ENCODE measurements at regions not wholly inside any gene's neighbourhood (a gene's known extent, or its start where the extent isn't known, plus 50 kb on each side); places are given as distances from the start of the nearest gene placed in this dataset.

DNA sequence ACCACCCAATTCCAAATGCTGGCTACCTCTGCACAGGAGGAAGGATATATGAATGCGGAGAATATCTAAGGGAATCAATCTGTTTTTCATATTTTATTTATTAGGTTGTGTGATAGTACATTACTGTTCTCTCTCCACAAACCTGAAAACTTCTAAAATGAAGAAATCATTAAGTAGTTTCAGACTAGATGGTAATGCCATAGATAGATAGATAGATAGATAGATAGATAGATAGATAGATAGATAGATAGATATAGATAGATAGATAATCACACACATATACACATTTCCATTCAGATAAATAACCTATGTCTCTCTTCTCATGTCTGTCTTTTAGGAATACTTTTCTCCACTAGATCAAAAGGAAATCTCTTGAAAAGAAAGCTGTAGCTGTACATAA lies 126.1 kb upstream of the TSPAN8 start:
- H4K20me1 ChIP-seq (ENCODE audit: insufficient read depth, low read length) = no peaks in the 10 kb centered on the region
- H3K4me3 ChIP-seq (ENCODE audit: insufficient read depth, low read depth, low read length) = no peak overlapping the region
- H3K9ac ChIP-seq (ENCODE audit: low read length) = no peak overlapping the region
- DNase-seq (ENCODE audit: low read depth) = no peak
- no peaks in the 10 kb centered on the region for H3K9me3 Mint-ChIP-seq (ENCODE audit: unreplicated experiment)
- H3K4me2 ChIP-seq (ENCODE audit: low read length) = no peak overlapping the region
- no peaks in the 10 kb centered on the region for H3K36me3 Mint-ChIP-seq (ENCODE audit: low read depth, unreplicated experiment)
- H3K27me3 Mint-ChIP-seq (ENCODE audit: low read depth, unreplicated experiment) = no peaks in the 10 kb centered on the region
- no peak for FAIRE-seq
- H3K27me3 ChIP-seq (ENCODE audit: insufficient read depth, low read length) = no peaks in the 10 kb centered on the region
- H3K4me1 ChIP-seq (ENCODE audit: insufficient read depth, low read length) = no peaks in the 10 kb centered on the region
- no peak overlapping the region for H3K4me3 Mint-ChIP-seq (ENCODE audit: unreplicated experiment)
- no peak overlapping the region for H2AFZ ChIP-seq (ENCODE audit: low read depth, low read length)
- no peak overlapping the region for H3K27ac ChIP-seq (ENCODE audit: low read depth, low read length)
- no peaks in the 10 kb centered on the region for H3K36me3 ChIP-seq (ENCODE audit: insufficient read depth, low read length)
- H3K9me3 ChIP-seq (ENCODE audit: insufficient read depth, low read depth, low read length) = no peaks in the 10 kb centered on the region
- no peak overlapping the region for H3K27ac Mint-ChIP-seq (ENCODE audit: unreplicated experiment)
- peaks cover 11% of the 10 kb centered on the region for H3K4me1 Mint-ChIP-seq (ENCODE audit: low read depth, unreplicated experiment)
- TF ChIP-seq EZH2 (IDR thresholded peaks at IDR 0.05; ENCODE audit: insufficient read depth, low read length) = no peak
- TF ChIP-seq, protein P1, sequence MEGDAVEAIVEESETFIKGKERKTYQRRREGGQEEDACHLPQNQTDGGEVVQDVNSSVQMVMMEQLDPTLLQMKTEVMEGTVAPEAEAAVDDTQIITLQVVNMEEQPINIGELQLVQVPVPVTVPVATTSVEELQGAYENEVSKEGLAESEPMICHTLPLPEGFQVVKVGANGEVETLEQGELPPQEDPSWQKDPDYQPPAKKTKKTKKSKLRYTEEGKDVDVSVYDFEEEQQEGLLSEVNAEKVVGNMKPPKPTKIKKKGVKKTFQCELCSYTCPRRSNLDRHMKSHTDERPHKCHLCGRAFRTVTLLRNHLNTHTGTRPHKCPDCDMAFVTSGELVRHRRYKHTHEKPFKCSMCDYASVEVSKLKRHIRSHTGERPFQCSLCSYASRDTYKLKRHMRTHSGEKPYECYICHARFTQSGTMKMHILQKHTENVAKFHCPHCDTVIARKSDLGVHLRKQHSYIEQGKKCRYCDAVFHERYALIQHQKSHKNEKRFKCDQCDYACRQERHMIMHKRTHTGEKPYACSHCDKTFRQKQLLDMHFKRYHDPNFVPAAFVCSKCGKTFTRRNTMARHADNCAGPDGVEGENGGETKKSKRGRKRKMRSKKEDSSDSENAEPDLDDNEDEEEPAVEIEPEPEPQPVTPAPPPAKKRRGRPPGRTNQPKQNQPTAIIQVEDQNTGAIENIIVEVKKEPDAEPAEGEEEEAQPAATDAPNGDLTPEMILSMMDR (IDR thresholded peaks at IDR 0.05; ENCODE audit: insufficient read depth, low read depth, low read length) = no peak
- no peaks in the 10 kb centered on the region for H3K79me2 ChIP-seq (ENCODE audit: insufficient read depth, low read length)

DNA sequence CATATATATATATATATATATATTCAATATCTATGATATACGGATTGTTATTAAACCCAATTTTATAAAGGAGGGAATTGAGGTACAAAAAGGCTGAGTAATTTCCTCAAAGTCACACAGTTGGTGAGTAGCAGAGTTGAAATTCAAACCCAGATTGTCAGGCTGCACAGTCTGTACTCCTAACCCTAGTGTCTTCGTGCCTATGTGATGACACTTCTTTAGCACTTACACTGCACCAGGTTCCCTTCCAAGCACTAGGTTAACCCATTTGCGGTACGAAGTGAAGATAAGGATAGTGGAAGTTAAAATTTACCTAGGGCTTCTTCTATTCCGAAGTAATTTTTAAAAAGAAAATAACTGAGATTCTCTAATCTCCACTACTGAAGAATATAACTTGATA lies 125.1 kb upstream of the TSPAN8 start:
- H3K36me3 ChIP-seq (ENCODE audit: insufficient read depth, low read length) = no peaks in the 10 kb centered on the region
- Mint-ChIP-seq H3K27me3 (ENCODE audit: low read depth, unreplicated experiment) (no peaks in the 10 kb centered on the region), H3K36me3 (ENCODE audit: low read depth, unreplicated experiment) (no peaks in the 10 kb centered on the region), H3K27ac (ENCODE audit: unreplicated experiment) (no peak overlapping the region), H3K4me1 (ENCODE audit: low read depth, unreplicated experiment) (peaks cover 11% of the 10 kb centered on the region), H3K9me3 (ENCODE audit: unreplicated experiment) (no peaks in the 10 kb centered on the region), H3K4me3 (ENCODE audit: unreplicated experiment) (no peak overlapping the region)
- no peaks in the 10 kb centered on the region for H3K4me1 ChIP-seq (ENCODE audit: insufficient read depth, low read length)
- H3K4me3 ChIP-seq (ENCODE audit: insufficient read depth, low read depth, low read length) = no peak overlapping the region
- H3K27ac ChIP-seq (ENCODE audit: low read depth, low read length) = no peak overlapping the region
- FAIRE-seq (no peak), DNase-seq (ENCODE audit: low read depth) (no peak)
- no peak for TF ChIP-seq EZH2 (IDR thresholded peaks at IDR 0.05; ENCODE audit: insufficient read depth, low read length)
- TF ChIP-seq, protein P1 (IDR thresholded peaks at IDR 0.05; ENCODE audit: insufficient read depth, low read depth, low read length) = no peak
- H3K9me3 ChIP-seq (ENCODE audit: insufficient read depth, low read depth, low read length) = no peaks in the 10 kb centered on the region
- H2AFZ ChIP-seq (ENCODE audit: low read depth, low read length) = no peak overlapping the region
- H3K27me3 ChIP-seq (ENCODE audit: insufficient read depth, low read length) = no peaks in the 10 kb centered on the region
- H3K4me2 ChIP-seq (ENCODE audit: low read length) = no peak overlapping the region
- H4K20me1 ChIP-seq (ENCODE audit: insufficient read depth, low read length) = no peaks in the 10 kb centered on the region
- H3K79me2 ChIP-seq (ENCODE audit: insufficient read depth, low read length) = no peaks in the 10 kb centered on the region
- no peak overlapping the region for H3K9ac ChIP-seq (ENCODE audit: low read length)

DNA sequence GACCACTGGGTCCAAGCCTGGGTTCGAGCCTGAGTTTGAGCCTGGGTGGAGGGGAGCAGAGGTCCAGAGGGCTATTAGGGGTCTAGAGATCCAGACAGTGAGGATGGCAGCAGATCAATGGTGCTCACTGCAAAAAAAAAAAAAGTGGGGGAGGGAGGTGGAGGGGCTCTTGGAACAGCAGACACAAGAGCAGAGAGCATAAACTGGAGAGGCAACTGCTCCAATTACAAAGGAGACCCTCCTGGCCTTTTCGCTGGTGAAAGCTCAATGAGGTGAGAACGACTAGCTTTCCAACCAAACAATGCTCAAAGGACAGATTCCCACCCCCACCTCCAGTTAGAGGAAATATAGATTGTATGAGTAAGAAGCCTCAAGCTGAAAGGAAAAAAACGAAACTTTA lies 124.2 kb upstream of the TSPAN8 start:
- TF ChIP-seq EZH2 (IDR thresholded peaks at IDR 0.05; ENCODE audit: insufficient read depth, low read length) = no peak
- TF ChIP-seq, protein P1 (IDR thresholded peaks at IDR 0.05; ENCODE audit: insufficient read depth, low read depth, low read length) = no peak
- Histone ChIP-seq H3K9ac (ENCODE audit: low read length) (no peak overlapping the region), H3K4me2 (ENCODE audit: low read length) (no peak overlapping the region), H3K9me3 (ENCODE audit: insufficient read depth, low read depth, low read length) (no peaks in the 10 kb centered on the region), H3K27ac (ENCODE audit: low read depth, low read length) (no peak overlapping the region), H3K79me2 (ENCODE audit: insufficient read depth, low read length) (no peaks in the 10 kb centered on the region), H3K36me3 (ENCODE audit: insufficient read depth, low read length) (no peaks in the 10 kb centered on the region), H3K27me3 (ENCODE audit: insufficient read depth, low read length) (no peaks in the 10 kb centered on the region), H3K4me3 (ENCODE audit: insufficient read depth, low read depth, low read length) (no peak overlapping the region), H3K4me1 (ENCODE audit: insufficient read depth, low read length) (no peaks in the 10 kb centered on the region), H4K20me1 (ENCODE audit: insufficient read depth, low read length) (no peaks in the 10 kb centered on the region), H2AFZ (ENCODE audit: low read depth, low read length) (no peak overlapping the region)
- no peaks in the 10 kb centered on the region for H3K9me3 Mint-ChIP-seq (ENCODE audit: unreplicated experiment)
- no peaks in the 10 kb centered on the region for H3K36me3 Mint-ChIP-seq (ENCODE audit: low read depth, unreplicated experiment)
- FAIRE-seq (no peak), DNase-seq (ENCODE audit: low read depth) (no peak)
- H3K4me3 Mint-ChIP-seq (ENCODE audit: unreplicated experiment) = no peak overlapping the region
- H3K4me1 Mint-ChIP-seq (ENCODE audit: low read depth, unreplicated experiment) = peaks cover 11% of the 10 kb centered on the region
- no peaks in the 10 kb centered on the region for H3K27me3 Mint-ChIP-seq (ENCODE audit: low read depth, unreplicated experiment)
- H3K27ac Mint-ChIP-seq (ENCODE audit: unreplicated experiment) = peak overlapping the region; percentile 67

Measured in astrocyte (in vitro differentiated cells and primary cell).